Stimulated activated CD8-positive, alpha-beta memory T cell treated with anti-CD3 and anti-CD28 coated beads, Interleukin-4, amount 100 ng/mL, for 4 hours (primary cell): ENCODE measurements at regions not wholly inside any gene's neighbourhood (a gene's known extent, or its start where the extent isn't known, plus 50 kb on each side); places are given as distances from the start of the nearest gene placed in this dataset.
A peak's percentile ranks its signal among the peaks of the same experiment; 100 is the strongest.
"Not testable (repeated sequence)": the region's sequence is repeated elsewhere in the genome, so short reads cannot be mapped to it uniquely, and the experiment has no call there.

Source experiments
- DNase-seq, 2 donors: peaks; one replicate each; pipeline ENCODE4 v3.0.0-alpha.2; 2020; ENCODE audit warnings: low read depth in 2 of 2, low spot score in 1 of 2

DNA sequence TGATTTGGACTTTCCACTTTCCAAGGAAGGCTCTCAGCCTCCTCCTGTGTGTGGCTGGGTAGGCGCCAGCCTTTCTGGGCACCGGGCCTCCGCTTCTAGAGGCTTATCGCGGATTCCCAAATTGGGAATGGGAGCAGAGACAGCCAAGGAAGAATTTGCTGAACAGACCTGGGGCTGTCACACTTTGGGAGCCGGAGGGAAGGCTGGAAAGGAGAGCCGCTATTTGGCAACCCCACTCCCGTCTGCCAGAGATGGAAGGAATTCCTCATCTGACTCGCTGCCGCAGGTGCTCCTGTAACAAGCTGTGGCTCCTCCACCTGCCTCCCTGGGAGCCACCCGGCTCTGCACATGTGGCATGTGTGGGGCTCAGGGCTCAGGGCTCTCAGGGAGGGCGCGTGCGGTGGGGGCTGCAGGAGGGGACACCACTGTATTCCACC is 50.8 kb upstream of the ECHDC3 start:
- no peak for DNase-seq

DNA sequence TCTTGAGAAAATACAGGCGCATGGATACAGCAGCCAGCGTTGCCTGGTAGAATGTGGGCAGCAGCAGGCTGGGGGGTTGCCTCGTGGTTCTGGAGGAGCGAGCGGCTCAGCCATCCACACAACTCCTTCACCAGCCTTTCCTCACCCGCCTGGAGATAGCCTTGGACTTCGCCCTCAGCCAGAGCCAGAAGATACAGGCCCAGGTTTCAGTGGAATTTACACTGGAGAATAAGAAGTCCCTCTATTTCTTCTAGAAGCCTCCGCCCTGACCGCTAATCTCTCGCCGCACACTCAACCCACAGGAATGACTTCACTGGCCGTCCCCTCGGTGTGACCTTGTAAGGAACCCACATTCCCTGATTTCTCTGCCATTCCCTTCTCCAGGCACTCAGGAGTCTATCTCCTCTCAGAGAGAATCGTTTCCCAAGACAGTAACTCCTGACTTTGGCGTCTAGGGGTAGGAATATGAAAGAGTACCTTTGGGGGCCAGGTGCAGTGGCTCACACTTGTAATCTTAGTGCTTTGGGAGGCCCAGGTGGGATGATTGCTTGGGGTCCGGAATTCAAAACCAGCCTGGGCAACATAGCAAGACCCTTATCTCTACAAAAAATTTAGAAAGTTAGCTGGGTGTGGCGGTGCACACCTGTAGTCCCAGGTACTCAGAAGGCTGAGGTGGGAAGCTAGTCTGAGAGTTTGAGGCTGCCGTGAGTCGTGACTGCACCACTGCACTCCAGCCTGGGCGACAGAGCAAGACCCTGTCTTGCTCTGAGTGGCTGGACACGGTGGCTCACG is 52.0 kb upstream of the ECHDC3 start:
- DNase-seq = no peak

DNA sequence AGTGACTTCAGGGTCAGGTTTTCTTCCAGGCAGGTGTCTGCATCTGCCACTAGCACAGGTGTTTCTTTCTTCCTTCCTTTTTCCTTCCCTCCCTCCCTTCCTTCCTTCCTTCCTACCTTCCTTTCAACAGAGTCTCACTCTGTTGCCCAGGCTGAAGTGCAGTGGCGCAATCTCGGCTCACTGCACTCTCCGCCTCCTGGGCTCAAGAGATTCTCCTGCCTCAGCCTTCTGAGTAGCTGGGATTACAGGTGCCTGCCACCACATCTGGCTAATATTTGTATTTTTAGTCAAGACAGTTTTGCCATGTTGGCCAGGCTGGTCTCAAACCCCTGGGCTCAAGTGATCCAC is 53.8 kb upstream of the ECHDC3 start:
- not testable (repeated sequence) for DNase-seq

DNA sequence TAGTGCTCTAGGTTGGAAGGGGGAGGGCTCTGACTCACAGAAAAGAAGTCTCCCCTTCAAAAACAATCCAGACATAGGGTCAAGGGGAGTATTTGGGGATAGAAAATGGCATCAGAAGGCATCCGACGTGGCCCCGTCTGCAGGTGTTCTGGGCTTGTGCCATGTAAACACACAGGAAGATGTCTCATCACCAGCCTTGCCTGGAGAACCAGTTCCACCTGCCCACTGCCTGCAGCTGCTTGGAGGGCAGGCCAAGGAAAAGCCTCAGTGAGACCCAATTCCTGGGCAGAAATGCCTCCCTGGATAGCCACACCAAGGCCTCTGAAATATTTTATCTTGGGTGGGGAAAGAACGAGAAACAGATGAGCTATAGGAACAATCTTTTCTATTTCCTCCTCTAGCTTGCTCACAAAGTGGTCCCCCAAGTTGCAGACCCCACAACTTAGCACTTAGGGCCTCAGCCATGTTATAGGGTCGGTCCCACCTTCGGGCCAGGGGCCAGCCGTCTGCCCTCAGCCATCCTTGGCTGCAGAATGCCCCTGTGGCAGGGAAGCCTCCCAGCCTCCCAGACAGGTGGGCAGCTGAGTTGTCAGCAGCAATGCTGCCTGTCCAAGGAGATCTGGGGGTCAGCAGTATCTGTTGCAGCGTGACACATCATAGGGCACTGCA is 54.3 kb upstream of the ECHDC3 start:
- DNase-seq = no peak

GRCh38 chr10:11687357-11687771 is 54.8 kb upstream of the ECHDC3 start:
- DNase-seq = no peak

DNA sequence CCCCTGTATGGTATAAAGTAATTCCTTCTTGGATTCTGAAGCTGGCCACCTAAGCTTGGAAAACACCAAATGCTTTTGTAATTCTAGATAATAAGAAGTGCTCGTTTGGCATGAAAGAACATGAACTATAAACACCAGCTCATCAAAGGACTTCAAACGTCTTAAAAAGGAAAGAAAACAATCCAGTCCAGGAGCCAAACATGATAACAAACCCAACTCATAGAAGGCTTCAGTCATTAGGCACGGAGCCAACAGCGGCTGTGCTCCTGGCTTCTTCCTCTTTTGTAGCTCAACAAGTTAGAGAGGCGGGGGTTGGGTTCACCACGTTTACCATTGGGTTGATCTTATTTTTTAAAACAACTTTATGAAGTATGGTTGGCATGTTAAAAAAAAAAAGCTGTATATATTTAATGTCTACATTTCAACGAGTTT is 56.4 kb upstream of the ECHDC3 start:
- no peak for DNase-seq

DNA sequence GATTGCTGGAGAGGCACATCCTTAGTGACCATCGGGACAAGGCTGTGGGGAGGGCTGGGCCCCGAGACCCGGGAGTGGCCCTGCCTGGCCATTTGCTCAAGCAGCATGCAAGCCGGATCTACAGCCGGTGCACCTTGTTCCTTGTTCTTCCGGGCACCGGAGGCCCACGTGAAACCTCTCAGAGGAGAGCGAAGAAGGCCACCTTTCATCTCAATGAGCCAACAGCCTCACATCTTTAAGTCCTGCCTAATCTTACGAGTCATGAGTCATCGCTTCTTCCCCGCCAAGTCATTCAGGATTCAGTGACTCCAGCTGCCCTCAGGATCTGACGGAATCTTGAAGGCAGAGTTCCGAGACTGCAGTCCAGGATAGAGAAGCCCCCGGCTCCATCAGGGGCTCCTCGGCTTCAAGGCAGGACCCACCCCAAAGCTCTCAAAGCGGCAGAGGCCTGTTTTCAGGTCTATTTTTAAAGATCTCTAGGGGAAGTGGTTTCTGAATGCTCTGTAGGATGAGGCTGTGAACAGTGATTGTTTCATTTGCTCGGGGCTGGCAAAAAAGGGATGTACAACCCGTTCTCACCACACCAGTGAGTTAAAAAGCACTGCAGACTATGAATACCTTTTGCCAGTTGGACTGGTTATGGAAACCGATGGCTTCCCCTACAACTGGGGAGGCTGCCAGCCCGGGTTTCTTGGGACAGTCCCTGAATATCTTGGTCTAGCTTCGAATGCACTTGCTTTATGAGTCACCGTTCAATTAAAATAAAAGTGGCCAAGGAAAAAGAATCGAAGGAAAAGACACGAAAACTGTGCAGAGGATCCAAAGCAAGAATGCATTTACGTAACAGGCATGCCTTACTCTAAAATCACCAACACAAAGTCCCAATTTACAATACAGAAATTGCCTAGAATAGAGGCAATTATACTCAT is 57.2 kb upstream of the ECHDC3 start:
- DNase-seq = peak; percentile 9 to 26

- not testable (repeated sequence) for DNase-seq
These were observed 57.9 kb upstream of the ECHDC3 start for GRCh38 chr10:11684341-11684716.

GRCh38 chr10:11683529-11684320 is 58.5 kb upstream of the ECHDC3 start:
- no peak for DNase-seq

DNA sequence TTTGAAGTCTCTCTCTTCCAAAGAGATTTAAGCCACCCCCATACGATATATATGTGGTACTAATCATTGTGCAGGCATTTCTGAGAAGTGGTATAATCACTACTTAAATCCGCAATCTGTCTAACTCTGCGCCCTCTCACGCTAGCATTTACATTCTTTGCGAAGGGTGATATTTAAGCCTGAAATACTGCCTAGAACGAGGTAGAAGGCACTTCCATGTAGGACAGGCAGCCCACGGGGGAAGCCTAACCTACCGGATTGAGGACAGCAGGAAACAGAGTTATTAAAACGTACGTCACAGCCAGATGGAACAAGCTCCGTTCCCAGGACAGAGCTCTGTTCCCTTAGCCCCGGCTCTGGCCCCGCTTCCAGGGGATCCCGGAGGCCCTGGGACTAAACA is 59.3 kb upstream of the ECHDC3 start:
- DNase-seq = no peak

- DNase-seq = no peak
These were observed 59.9 kb upstream of the ECHDC3 start for GRCh38 chr10:11682267-11682683.

- no peak for DNase-seq
These were observed 61.7 kb upstream of the ECHDC3 start for GRCh38 chr10:11680496-11680895.

- no peak for DNase-seq
These were observed 62.2 kb upstream of the ECHDC3 start for GRCh38 chr10:11679946-11680345.

GRCh38 chr10:11678074-11678793 is 63.9 kb upstream of the ECHDC3 start:
- no peak for DNase-seq

DNA sequence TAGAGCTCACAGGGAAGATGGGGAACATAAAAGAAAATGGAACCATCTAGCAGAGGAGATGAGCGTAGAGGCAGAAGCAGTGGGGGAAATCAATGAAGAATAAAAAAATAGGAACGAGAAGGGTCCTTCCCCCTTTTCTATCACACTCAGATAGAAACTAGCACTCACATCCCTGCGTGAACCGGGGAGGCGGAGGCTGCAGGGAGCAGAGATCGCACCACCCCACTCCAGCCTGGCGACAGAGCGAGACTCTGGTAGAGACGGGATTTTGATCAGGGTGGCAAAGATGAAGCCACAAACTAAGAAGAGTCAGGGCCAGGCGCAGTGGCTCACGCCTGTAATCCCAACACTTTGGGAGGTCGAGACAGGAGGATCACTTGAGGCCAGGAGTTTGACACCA is 64.7 kb upstream of the ECHDC3 start:
- no peak for DNase-seq

DNA sequence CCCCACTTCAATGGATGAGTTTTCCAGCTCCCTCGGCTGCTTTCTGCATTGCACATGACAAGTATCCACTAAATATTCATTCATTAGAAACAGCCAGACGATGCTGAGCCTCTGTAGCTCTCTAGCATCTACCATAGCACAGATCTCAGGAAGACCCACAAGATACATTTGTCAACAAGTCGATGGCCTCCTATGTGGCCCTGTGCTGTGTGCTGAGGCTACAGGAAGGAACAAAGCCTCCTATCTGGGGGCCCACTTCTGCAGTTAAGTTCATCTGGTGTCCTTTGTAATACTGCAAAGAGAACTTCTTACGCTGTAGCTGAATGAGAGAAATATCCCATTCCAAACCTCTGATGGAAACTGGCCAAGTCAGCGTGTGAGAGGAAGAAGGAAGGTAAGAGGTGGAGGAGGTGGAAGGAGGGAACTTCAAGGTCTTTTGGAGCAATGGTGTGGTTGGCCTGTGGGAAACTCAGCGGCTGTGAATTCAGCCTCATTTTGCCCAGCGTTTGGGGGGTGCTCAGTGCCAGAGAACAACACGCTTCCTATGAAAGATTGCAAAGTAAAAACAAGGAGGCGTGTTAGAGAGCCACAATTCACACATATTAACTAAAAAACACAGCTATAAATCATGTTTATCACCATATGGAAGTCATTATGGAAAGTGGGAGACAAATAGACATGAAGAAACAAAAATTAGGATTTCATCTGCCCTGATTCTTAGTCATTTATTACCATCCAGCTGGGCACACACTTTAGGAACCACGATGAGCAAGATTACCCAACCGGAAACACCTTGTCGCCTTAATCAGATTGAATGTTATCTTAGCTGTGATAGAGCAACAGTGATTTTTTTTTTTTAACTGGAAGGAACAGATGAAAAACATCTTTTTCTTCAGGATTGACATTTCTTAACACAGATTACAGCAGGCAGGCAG is 62.2 kb upstream of the USP6NL start:
- no peak for DNase-seq

- no peak for DNase-seq
These were observed 61.4 kb upstream of the USP6NL start for GRCh38 chr10:11672836-11673235.

GRCh38 chr10:11670381-11670780 is 58.9 kb upstream of the USP6NL start:
- no peak for DNase-seq
